HG02798 (cell line): ENCODE measurements at regions not wholly inside any gene's neighbourhood (a gene's known extent, or its start where the extent isn't known, plus 50 kb on each side); places are given as distances from the start of the nearest gene placed in this dataset.
"Not testable (repeated sequence)": the region's sequence is repeated elsewhere in the genome, so short reads cannot be mapped to it uniquely, and the experiment has no call there.

Source experiments
- ATAC-seq: cut with Tn5 transposase; IDR thresholded peaks from one replicate; pipeline ENCODE4 v1.9.1; 2021; ENCODE audit warnings: mild to moderate bottlenecking; ENCODE audit not compliant: unreplicated experiment, poor library complexity

- no peak for ATAC-seq
These were observed 185.1 kb downstream of the NRP2 start for GRCh38 chr2:205867371-205867770.

- no peak for ATAC-seq
These were observed 183.7 kb downstream of the NRP2 start for GRCh38 chr2:205865905-205866441.

- no peak for ATAC-seq
These were observed 182.8 kb downstream of the NRP2 start for GRCh38 chr2:205865056-205865455.

GRCh38 chr2:205864491-205864890 is 182.2 kb downstream of the NRP2 start:
- no peak for ATAC-seq

- not testable (repeated sequence) for ATAC-seq
These were observed 180.5 kb downstream of the NRP2 start for GRCh38 chr2:205862761-205863160.

GRCh38 chr2:205860885-205861284 is 178.6 kb downstream of the NRP2 start:
- no peak for ATAC-seq

GRCh38 chr2:205860181-205860580 is 177.9 kb downstream of the NRP2 start:
- ATAC-seq, result no peak

- peak; percentile 67 for ATAC-seq
These were observed 176.7 kb downstream of the NRP2 start for GRCh38 chr2:205858881-205859441.

GRCh38 chr2:205858275-205858674 is 176.0 kb downstream of the NRP2 start:
- ATAC-seq, result no peak

GRCh38 chr2:205857520-205858237 is 175.4 kb downstream of the NRP2 start:
- ATAC-seq, result peak; percentile 72

GRCh38 chr2:205852457-205852856 is 170.2 kb downstream of the NRP2 start:
- ATAC-seq, result no peak

- ATAC-seq, result no peak
These were observed 168.3 kb downstream of the NRP2 start for GRCh38 chr2:205850611-205851010.

- no peak for ATAC-seq
These were observed 167.8 kb downstream of the NRP2 start for GRCh38 chr2:205850132-205850531.

- ATAC-seq, result no peak
These were observed 166.8 kb downstream of the NRP2 start for GRCh38 chr2:205849136-205849535.

- no peak for ATAC-seq
These were observed 166.3 kb downstream of the NRP2 start for GRCh38 chr2:205848601-205849000.
